GM12878 (cell line): ENCODE measurements at regions not wholly inside any gene's neighbourhood (a gene's known extent, or its start where the extent isn't known, plus 50 kb on each side); places are given as distances from the start of the nearest gene placed in this dataset.

Source experiments
- CBX5 ChIP-seq: sonication (generic); IDR thresholded peaks from 2 replicates; pipeline ENCODE4 v1.6.1; 2016; ENCODE audit warnings: low read depth, moderate library complexity, mild to moderate bottlenecking, inconsistent platforms
- CREB1 ChIP-seq: IDR thresholded peaks from 2 replicates; pipeline ENCODE4 v1.6.1; 2012; ENCODE audit warnings: low read depth, mild to moderate bottlenecking, inconsistent platforms
- JUND ChIP-seq: IDR thresholded peaks from 2 replicates; pipeline ENCODE4 v1.6.1; 2012; ENCODE audit warnings: low read depth, mild to moderate bottlenecking, low read length, improper control_type of control experiment, moderate library complexity
- POLR2A ChIP-seq: IDR thresholded peaks from 2 replicates; pipeline ENCODE4 v1.6.1; 2011; ENCODE audit warnings: low read depth, mild to moderate bottlenecking, low read length
- SUZ12 ChIP-seq: fragments of 200-600 bp; sonication (generic); IDR thresholded peaks from one replicate; pipeline ENCODE4 v1.6.1; 2018; ENCODE audit warnings: antibody characterized with exemption, mild to moderate bottlenecking; ENCODE audit not compliant: unreplicated experiment
- TF ChIP-seq, protein P1 (sequence below): fragments of 450-650 bp; formaldehyde crosslinking; IDR thresholded peaks from 2 replicates; pipeline ENCODE4 v1.4.0; 2020; ENCODE audit warnings: mild to moderate bottlenecking, moderate library complexity
- TF ChIP-seq, protein P2 (sequence below): IDR thresholded peaks from 2 replicates; pipeline ENCODE4 v1.6.1; 2011; ENCODE audit warnings: low read depth, low read length, improper control_type of control experiment, borderline replicate concordance
- TF ChIP-seq, protein P3 (sequence below), 3 experiments: IDR thresholded peaks in 2 of 3; conservative IDR thresholded peaks in 1 of 3; 2 replicates each; pipeline ENCODE4 v1.5.1; 2011; ENCODE audit warnings: low read depth in 3 of 3, low read length in 3 of 3, mild to moderate bottlenecking in 3 of 3, control low read depth in 2 of 3, moderate library complexity in 2 of 3, inconsistent platforms in 1 of 3, mixed read lengths in 1 of 3; ENCODE audit not compliant: control insufficient read depth in 2 of 3, insufficient read depth in 1 of 3; ENCODE audit errors: extremely low read depth in 1 of 3

DNA sequence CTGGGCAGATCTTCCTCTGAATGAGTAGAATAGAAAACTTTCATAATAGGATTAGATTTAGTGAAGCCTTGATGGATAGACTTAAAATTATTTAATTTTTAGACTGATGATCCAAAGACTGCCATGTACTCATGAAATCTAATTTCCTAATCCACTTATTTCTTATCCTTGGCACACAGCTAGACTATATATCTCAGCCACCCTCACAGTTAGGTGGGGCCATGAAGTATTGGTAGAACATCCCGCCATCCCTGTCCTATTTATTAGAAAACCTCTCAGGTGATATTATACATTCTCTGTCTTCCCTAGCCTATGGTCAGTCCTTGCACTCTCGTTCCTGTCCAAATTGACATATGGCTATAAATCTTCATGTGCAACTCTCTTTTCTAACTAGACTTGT is 110.9 kb downstream of the FAM170A start:
- TF ChIP-seq CREB1 (no peak), SUZ12 (no peak), POLR2A (no peak), CBX5 (no peak), JUND (no peak)
- TF ChIP-seq, protein P1, sequence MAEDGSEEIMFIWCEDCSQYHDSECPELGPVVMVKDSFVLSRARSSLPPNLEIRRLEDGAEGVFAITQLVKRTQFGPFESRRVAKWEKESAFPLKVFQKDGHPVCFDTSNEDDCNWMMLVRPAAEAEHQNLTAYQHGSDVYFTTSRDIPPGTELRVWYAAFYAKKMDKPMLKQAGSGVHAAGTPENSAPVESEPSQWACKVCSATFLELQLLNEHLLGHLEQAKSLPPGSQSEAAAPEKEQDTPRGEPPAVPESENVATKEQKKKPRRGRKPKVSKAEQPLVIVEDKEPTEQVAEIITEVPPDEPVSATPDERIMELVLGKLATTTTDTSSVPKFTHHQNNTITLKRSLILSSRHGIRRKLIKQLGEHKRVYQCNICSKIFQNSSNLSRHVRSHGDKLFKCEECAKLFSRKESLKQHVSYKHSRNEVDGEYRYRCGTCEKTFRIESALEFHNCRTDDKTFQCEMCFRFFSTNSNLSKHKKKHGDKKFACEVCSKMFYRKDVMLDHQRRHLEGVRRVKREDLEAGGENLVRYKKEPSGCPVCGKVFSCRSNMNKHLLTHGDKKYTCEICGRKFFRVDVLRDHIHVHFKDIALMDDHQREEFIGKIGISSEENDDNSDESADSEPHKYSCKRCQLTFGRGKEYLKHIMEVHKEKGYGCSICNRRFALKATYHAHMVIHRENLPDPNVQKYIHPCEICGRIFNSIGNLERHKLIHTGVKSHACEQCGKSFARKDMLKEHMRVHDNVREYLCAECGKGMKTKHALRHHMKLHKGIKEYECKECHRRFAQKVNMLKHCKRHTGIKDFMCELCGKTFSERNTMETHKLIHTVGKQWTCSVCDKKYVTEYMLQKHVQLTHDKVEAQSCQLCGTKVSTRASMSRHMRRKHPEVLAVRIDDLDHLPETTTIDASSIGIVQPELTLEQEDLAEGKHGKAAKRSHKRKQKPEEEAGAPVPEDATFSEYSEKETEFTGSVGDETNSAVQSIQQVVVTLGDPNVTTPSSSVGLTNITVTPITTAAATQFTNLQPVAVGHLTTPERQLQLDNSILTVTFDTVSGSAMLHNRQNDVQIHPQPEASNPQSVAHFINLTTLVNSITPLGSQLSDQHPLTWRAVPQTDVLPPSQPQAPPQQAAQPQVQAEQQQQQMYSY (CRISPR knock-in tag) = no peak
- TF ChIP-seq, protein P2, sequence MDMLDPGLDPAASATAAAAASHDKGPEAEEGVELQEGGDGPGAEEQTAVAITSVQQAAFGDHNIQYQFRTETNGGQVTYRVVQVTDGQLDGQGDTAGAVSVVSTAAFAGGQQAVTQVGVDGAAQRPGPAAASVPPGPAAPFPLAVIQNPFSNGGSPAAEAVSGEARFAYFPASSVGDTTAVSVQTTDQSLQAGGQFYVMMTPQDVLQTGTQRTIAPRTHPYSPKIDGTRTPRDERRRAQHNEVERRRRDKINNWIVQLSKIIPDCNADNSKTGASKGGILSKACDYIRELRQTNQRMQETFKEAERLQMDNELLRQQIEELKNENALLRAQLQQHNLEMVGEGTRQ = no peak
- TF ChIP-seq, protein P3, sequence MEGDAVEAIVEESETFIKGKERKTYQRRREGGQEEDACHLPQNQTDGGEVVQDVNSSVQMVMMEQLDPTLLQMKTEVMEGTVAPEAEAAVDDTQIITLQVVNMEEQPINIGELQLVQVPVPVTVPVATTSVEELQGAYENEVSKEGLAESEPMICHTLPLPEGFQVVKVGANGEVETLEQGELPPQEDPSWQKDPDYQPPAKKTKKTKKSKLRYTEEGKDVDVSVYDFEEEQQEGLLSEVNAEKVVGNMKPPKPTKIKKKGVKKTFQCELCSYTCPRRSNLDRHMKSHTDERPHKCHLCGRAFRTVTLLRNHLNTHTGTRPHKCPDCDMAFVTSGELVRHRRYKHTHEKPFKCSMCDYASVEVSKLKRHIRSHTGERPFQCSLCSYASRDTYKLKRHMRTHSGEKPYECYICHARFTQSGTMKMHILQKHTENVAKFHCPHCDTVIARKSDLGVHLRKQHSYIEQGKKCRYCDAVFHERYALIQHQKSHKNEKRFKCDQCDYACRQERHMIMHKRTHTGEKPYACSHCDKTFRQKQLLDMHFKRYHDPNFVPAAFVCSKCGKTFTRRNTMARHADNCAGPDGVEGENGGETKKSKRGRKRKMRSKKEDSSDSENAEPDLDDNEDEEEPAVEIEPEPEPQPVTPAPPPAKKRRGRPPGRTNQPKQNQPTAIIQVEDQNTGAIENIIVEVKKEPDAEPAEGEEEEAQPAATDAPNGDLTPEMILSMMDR (IDR thresholded peaks at IDR 0.05 in 2 of 3, conservative IDR thresholded peaks at IDR 0.05 in 1 of 3; ENCODE audit: control insufficient read depth in 2 of 3, extremely low read depth in 1 of 3, insufficient read depth in 1 of 3, low read depth in 3 of 3, low read length in 3 of 3) = no peak
